ENCODE measurements at regions not wholly inside any gene's neighbourhood (a gene's known extent, or its start where the extent isn't known, plus 50 kb on each side); places are given as distances from the start of the nearest gene placed in this dataset.
"Not testable (repeated sequence)": the region's sequence is repeated elsewhere in the genome, so short reads cannot be mapped to it uniquely, and the experiment has no call there.

- DNase-seq: no peak
Measured at GRCh38 chr17:71427801-71428200, 693.0 kb upstream of the SOX9 start.

DNA sequence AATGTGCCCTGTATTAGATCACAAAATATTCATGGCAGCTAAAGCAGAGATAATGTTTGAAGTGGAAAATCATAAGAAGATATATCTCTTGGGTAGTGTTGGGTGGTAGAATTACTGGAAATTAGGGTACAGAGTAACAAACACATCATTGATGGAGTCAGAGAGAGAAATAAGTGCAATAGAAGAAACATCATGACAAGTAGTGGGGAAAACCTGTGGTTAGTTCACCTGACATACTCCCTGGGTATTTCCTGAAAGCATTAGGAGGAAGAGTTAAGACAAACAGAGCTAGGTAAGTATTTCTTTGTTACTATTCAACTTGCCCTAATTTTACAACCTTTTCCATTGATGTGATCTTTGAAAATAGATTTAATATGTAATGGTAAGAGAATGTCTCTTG, 691.9 kb upstream of the SOX9 start:
- no peak for DNase-seq

GRCh38 chr17:71430281-71430680, 690.5 kb upstream of the SOX9 start:
- no peak for DNase-seq

- no peak for DNase-seq
Measured at GRCh38 chr17:71431146-71431545, 689.7 kb upstream of the SOX9 start.

GRCh38 chr17:71432378-71433315, 688.2 kb upstream of the SOX9 start:
- no peak for DNase-seq

- DNase-seq: no peak
Measured at GRCh38 chr17:71434716-71435115, 686.1 kb upstream of the SOX9 start.

GRCh38 chr17:71436479-71436878, 684.3 kb upstream of the SOX9 start:
- no peak for DNase-seq

DNA sequence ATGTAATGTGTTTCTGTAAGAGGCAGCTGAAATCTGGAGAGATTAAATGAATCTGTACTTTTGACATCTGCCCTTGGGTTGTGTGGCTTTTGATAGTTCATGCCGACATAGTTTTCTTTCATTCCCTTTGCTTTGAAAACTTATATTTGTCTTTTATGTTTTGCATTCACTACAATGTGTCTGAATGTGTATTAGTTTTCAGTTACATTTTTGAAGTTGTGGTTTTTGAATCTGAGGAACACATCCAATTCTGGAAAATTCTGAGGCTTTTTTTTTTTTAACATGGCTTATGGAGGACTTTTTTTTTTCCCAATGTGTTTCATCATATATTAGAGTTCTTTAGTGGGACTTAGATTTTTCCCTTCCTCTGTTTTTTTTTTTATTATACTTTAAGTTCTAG, 683.7 kb upstream of the SOX9 start:
- DNase-seq: no peak

DNA sequence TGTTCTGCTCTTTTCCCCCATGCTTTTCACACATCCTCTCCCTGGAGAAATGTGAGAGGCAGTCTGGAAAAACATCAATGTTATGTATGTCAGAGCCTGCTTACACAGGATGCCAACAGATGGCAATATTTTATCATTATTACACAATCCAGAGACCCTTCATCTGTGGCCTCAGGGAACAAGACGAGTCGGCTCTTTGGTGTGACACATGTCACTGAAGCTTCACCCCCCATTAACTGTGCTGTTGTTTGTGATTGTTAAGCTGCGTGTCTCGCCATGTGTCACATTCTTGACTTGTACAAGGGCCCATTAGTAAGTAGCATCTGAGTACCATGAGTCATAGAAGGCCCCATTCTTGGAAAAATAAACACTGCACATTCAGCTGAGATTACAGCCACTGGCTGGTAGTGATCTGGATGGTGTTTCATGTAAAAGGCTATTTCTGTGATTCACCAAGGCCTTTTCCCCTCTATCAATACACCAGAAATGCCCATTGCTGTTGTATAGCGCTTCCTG, 682.1 kb upstream of the SOX9 start:
- DNase-seq: no peak

- DNase-seq: no peak
Measured at GRCh38 chr17:71440513-71440912, 680.3 kb upstream of the SOX9 start.

- no peak for DNase-seq
Measured at GRCh38 chr17:71441098-71441497, 679.7 kb upstream of the SOX9 start.

DNA sequence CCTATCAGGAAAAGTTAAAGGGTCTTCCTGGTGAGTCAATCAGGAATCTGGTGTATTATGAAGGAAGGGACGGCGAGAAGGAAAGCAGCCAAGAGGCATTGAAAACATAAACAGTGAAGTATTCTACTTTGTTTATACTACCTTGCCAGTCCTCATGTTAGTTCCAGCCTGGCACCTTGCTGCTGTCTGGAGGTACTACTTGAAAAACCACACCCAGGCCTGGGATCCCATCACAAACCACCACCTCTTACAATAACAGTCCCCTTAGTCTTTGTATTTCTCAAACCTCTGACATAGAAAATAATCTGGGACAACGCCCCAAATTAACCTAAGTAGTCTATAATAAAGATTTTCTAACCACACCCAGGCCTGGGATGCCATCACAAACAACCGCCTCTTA, 676.7 kb upstream of the SOX9 start:
- no peak for DNase-seq

GRCh38 chr17:71446645-71447437, 674.0 kb upstream of the SOX9 start:
- DNase-seq: no peak

DNA sequence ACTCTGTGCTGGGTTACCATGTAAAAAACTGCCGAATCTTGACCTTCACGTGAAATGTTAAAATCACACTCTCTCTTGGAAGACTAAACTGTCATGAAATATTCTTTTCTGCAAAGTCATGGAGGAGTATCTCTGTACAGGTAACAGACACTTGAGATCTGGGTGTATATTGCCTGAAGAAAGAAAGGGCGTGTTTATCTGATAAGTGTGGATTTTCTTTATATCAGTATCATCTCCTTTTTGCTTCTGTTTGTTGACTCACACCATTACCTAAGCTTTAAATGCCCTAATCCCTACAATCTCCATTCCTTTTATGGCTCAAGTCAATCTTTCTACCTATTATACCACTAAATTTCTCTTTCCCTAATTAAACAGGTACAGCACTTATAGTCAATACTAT, 673.2 kb upstream of the SOX9 start:
- no peak for DNase-seq

DNA sequence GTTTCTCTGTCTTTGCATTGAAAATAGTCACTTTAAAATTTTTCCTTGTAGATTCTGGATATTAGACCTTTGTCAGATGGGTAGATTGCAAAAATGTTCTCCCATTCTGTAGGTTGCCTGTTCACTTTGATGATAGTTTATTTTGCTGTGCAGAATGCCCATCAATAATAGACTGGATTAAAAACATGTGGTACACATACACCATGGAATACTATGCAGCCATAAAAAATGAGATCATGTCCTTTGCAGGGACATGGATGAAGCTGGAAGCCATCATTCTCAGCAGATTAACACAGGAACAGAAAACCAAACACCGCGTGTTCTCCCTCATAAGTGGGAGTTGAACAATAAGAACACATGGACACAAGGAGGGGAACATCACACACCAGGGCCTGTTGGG, 670.2 kb upstream of the SOX9 start:
- DNase-seq: not testable (repeated sequence)

- DNase-seq: no peak
Measured at GRCh38 chr17:71453876-71454422, 666.9 kb upstream of the SOX9 start.

GRCh38 chr17:71455219-71455618, 665.6 kb upstream of the SOX9 start:
- no peak for DNase-seq

DNA sequence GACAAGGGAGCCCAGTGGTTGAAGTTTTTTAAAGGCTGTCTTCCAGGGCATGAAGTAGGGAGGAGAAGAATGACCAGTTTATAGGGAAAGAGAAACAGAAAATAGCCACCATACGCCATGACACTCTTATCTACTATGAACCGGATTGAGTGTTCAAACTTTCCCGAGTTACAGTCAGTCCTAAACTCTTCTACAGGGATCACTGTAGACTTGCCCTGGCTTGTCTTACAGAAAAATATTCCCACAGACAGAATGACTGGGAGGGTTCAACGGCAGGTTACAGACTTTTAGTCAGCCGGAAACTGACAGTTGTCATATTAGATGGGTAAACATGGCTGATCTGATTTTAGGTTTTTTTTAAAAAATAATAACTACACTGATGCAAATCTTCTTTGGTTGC, 662.5 kb upstream of the SOX9 start:
- DNase-seq: no peak

GRCh38 chr17:71460943-71461342, 659.9 kb upstream of the SOX9 start:
- no peak for DNase-seq

DNA sequence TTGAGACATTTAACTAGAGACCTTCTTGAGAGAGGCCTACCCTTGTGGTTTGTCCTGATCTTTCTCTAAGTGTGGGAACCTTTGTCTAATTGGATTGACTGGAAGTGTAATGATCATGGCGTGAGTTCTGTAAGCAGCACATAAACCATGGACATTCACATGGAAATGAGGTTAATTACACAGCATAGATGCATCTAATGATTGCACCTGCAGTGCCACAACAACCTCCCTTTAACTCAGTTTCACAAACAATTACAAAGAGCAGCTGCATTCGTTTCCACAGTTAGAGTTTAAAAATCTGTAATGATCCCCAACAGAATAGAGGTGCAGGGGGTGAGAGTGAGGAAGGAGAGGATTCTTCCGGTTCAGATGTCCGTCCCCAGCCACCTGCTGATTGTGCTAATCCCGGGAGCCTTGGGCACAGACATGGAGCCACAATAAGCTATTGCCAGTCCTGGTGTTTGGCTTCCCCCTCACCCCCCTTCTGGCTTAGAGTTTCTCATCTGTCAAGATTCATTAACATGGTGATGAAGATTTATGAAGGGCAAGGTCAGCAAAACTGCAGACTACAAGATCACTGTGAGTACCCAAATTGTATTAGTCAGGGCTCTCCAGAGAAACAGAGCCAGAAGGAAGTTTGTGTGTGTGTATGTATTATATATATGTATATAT, 659.2 kb upstream of the SOX9 start:
- DNase-seq: no peak

DNA sequence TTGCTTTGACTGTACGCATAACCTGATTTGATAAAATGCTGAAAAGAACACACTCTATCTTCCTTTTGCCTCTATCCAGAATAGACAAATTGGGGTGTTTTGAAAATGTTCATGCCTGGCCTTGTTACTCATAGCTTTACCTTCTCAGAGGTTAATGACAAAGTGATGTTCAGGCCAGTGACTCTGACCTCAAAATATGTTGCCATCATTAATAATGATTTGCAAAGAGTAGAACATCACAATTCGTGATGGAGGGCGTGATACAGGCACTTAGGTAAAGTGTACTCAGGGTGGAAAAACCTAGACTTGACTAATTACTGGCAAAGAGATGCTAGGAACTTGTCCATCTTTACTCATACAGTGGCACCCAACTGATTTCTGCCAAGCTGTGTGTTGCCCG, 656.6 kb upstream of the SOX9 start:
- DNase-seq: no peak

DNA sequence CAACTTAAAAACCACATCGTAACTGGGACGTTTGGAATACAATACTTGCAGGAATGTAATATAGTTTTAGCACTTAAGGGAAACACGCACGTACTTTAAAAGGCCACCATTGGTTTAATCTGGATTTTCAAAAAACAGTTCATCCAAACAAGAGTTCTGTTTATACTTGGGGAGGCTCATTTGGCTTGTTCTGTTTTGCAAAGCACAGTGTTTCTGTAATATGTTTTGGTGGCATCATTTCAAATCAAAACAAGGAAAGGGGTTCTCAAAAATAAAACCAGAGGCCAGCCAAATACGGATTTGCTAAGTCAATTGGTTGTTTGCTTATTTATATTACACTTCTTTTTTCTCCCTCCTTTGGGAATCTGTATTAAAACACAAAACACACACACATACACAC, 656.1 kb upstream of the SOX9 start:
- no peak for DNase-seq

DNA sequence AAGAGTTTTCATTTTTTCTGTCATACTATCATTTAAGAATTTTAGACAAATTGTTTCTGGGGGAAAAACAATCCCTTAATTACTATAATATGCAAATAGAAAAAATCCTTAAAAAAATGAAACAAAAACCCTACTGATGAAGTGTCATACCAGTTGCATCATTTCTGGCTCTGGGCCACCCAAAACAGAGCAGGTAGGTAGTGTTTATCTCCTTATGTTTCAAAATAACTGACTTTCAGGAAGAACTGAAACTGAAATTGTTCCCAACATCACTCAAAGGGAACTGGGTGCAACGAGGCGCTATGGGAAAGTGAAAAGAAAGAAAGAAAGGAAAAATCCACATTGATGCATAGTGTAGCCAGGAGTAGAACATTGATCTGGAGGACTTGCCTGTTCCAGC, 653.1 kb upstream of the SOX9 start:
- DNase-seq: no peak
